H1 (cell line): ENCODE measurements at regions not wholly inside any gene's neighbourhood (a gene's known extent, or its start where the extent isn't known, plus 50 kb on each side); places are given as distances from the start of the nearest gene placed in this dataset.

Experiments used
- ASH2L ChIP-seq: fragments of 200-600, 300-600 bp; sonication (generic); IDR thresholded peaks from one replicate; pipeline ENCODE4 v1.7.1; 2017; ENCODE audit warnings: low read length
- ATF3 ChIP-seq: IDR thresholded peaks from 2 replicates; pipeline ENCODE4 v1.6.1; 2011; ENCODE audit warnings: low read depth, mild to moderate bottlenecking, low read length; ENCODE audit not compliant: insufficient read depth
- POLR2AphosphoS5 ChIP-seq: IDR thresholded peaks from 2 replicates; pipeline ENCODE4 v1.6.1; 2011; ENCODE audit warnings: low read depth, low read length

GRCh38 chr11:127805771-127806170 is 781.6 kb downstream of the ETS1 start (continued):
- TF ChIP-seq ASH2L, result no peak
- no peak for TF ChIP-seq POLR2AphosphoS5
- no peak for TF ChIP-seq ATF3
